ENCODE measurements at regions not wholly inside any gene's neighbourhood (a gene's known extent, or its start where the extent isn't known, plus 50 kb on each side); places are given as distances from the start of the nearest gene placed in this dataset.

GRCh38 chr3:113353678-113354077 lies 87.6 kb downstream of the CFAP44 start:
- Histone ChIP-seq H3F3A (ENCODE audit: insufficient read depth, low read depth) (no peaks in the 10 kb centered on the region), H3K4me3 (no peak overlapping the region), H4K20me1 (ENCODE audit: insufficient read depth) (no peaks in the 10 kb centered on the region), H3K79me2 (ENCODE audit: low read depth) (no peaks in the 10 kb centered on the region), H3K4me1 (replicated peaks; ENCODE audit: insufficient read depth) (peaks cover 8% of the 10 kb centered on the region), H3K27me3 (ENCODE audit: insufficient read depth, low read depth) (no peaks in the 10 kb centered on the region), H3K9me2 (ENCODE audit: insufficient read depth) (no peaks in the 10 kb centered on the region), H3K4me2 (no peak overlapping the region), H3K27ac (no peak overlapping the region), H3K36me3 (ENCODE audit: low read depth) (no peaks in the 10 kb centered on the region), H2AFZ (no peak overlapping the region), H3K9me3 (ENCODE audit: insufficient read depth, low read depth) (no peaks in the 10 kb centered on the region)
- no TSS peak for BruUV-seq (replicated peaks)
- ChIA-PET CTCF (no interaction called here), POLR2A (ENCODE audit: unreplicated experiment) (no interaction called here)
- intact Hi-C loops (cut with micrococcal nuclease; ENCODE audit: unreplicated experiment): no loop called here
- TF ChIP-seq CTCF (conservative IDR thresholded peaks at IDR 0.05) (no peak), EZH2 (IDR thresholded peaks at IDR 0.05; ENCODE audit: low read depth) (no peak)
- DNase-seq: no peak

- ChIA-PET POLR2A (ENCODE audit: unreplicated experiment) (no interaction called here), CTCF (no interaction called here)
- no TSS peak for BruUV-seq (replicated peaks)
- Histone ChIP-seq H2AFZ (no peak overlapping the region), H3K36me3 (ENCODE audit: low read depth) (no peaks in the 10 kb centered on the region), H4K20me1 (ENCODE audit: insufficient read depth) (no peaks in the 10 kb centered on the region), H3K27ac (no peak overlapping the region), H3K4me1 (replicated peaks; ENCODE audit: insufficient read depth) (no peaks in the 10 kb centered on the region), H3F3A (ENCODE audit: insufficient read depth, low read depth) (no peaks in the 10 kb centered on the region), H3K27me3 (ENCODE audit: insufficient read depth, low read depth) (no peaks in the 10 kb centered on the region), H3K4me3 (no peak overlapping the region), H3K9me2 (ENCODE audit: insufficient read depth) (0 out of 2 replicates have a peak, but pooled peaks cover under 1% of the 10 kb centered on the region), H3K79me2 (ENCODE audit: low read depth) (no peaks in the 10 kb centered on the region), H3K9me3 (ENCODE audit: insufficient read depth, low read depth) (no peaks in the 10 kb centered on the region), H3K4me2 (no peak overlapping the region)
- TF ChIP-seq EZH2 (IDR thresholded peaks at IDR 0.05; ENCODE audit: low read depth): no peak
- TF ChIP-seq CTCF (conservative IDR thresholded peaks at IDR 0.05): no peak
- intact Hi-C loops (cut with micrococcal nuclease; ENCODE audit: unreplicated experiment): no loop called here
- no peak for DNase-seq
Measured at GRCh38 chr3:113340785-113341184, 100.5 kb downstream of the CFAP44 start.

- Histone ChIP-seq H2AFZ (no peak overlapping the region), H3K4me3 (no peak overlapping the region)
- POLR2A ChIA-PET (ENCODE audit: unreplicated experiment): no interaction called here
Measured at GRCh38 chr3:113339616-113340244, 101.6 kb downstream of the CFAP44 start.

More at GRCh38 chr3:113339616-113340244, 101.6 kb downstream of the CFAP44 start:
- CTCF ChIA-PET: interaction anchor here (0.6 kb wide), 1 partner anchor 51 kb away, joined by 4 read pairs; no protein-coding TSS in a partner anchor
- 0 out of 2 replicates have a peak, but pooled peaks cover 4% of the 10 kb centered on the region for H3K9me2 ChIP-seq (ENCODE audit: insufficient read depth)
- peak; percentile 37; the same call in 1 of the 2 replicates for TF ChIP-seq CTCF (conservative IDR thresholded peaks at IDR 0.05)
- no peak for TF ChIP-seq EZH2 (IDR thresholded peaks at IDR 0.05; ENCODE audit: low read depth)
- no peaks in the 10 kb centered on the region for H3K9me3 ChIP-seq (ENCODE audit: insufficient read depth, low read depth)
- H3K4me2 ChIP-seq: no peak overlapping the region
- no TSS peak for BruUV-seq (replicated peaks)
- intact Hi-C loops (cut with micrococcal nuclease; ENCODE audit: unreplicated experiment): no loop called here
- no peaks in the 10 kb centered on the region for H3K27me3 ChIP-seq (ENCODE audit: insufficient read depth, low read depth)
- no peak for DNase-seq
- H3F3A ChIP-seq (ENCODE audit: insufficient read depth, low read depth): no peaks in the 10 kb centered on the region
- H3K79me2 ChIP-seq (ENCODE audit: low read depth): no peaks in the 10 kb centered on the region
- H4K20me1 ChIP-seq (ENCODE audit: insufficient read depth): no peaks in the 10 kb centered on the region
- H3K36me3 ChIP-seq (ENCODE audit: low read depth): no peaks in the 10 kb centered on the region
- H3K27ac ChIP-seq: no peak overlapping the region
- H3K4me1 ChIP-seq (replicated peaks; ENCODE audit: insufficient read depth): no peaks in the 10 kb centered on the region
